Endothelial cell of umbilical vein (primary cell): ENCODE measurements at regions not wholly inside any gene's neighbourhood (a gene's known extent, or its start where the extent isn't known, plus 50 kb on each side); places are given as distances from the start of the nearest gene placed in this dataset.

ENCODE experiments used
- BruUV-seq: library from RNA; stranded (reverse); fragments of 400-500 nt; replicated peaks from 2 replicates; lab custom pipeline; 2021; lab: Mats Ljungman, UMichigan
- CTCF ChIA-PET: fragments of 300-600, 350-600 bp; sonication (Branson Sonifier 250); formaldehyde crosslinking; loops from one replicate; lab custom pipeline; 2021; ENCODE audit warnings: antibody characterized with exemption, inconsistent platforms; lab: Charles Lee
- POLR2A ChIA-PET: fragments of 300-600, 350-600 bp; sonication (Branson Sonifier 250); formaldehyde crosslinking; loops from one replicate; lab custom pipeline; 2021; ENCODE audit warnings: antibody characterized with exemption, inconsistent platforms; lab: Charles Lee
- DNase-seq: peaks from one replicate; pipeline ENCODE4 v3.0.0-alpha.2; 2011; ENCODE audit warnings: low read depth, low spot score
- FAIRE-seq: peaks from 2 replicates; lab custom pipeline; 2011; peaks lifted over from hg19 to GRCh38; lab: Jason Lieb, UNC
- H2AFZ ChIP-seq: 2 replicates; pipeline ENCODE4 v1.6.0; 2012; ENCODE audit warnings: low read depth, low read length, control low read depth, inconsistent platforms
- H3K27ac ChIP-seq: 2 replicates; pipeline ENCODE4 v1.5.1; 2011; ENCODE audit warnings: low read depth, mild to moderate bottlenecking, control low read depth, low read length, moderate library complexity; ENCODE audit not compliant: insufficient read depth
- H3K27me3 ChIP-seq, 2 experiments: 2 replicates each; pipeline versions ENCODE4 v1.6.0 to v1.6.1; 2011; ENCODE audit warnings: low read length in 2 of 2, mixed read lengths in 1 of 2; ENCODE audit not compliant: control insufficient read depth in 2 of 2, insufficient read depth in 2 of 2
- H3K36me3 ChIP-seq, 2 experiments: 2 replicates in 1 of 2; 3 replicates in 1 of 2; pipeline ENCODE4 v1.5.1; 2011; ENCODE audit warnings: low read length in 2 of 2, mild to moderate bottlenecking in 1 of 2, moderate library complexity in 1 of 2; ENCODE audit not compliant: control insufficient read depth in 2 of 2, insufficient read depth in 2 of 2; ENCODE audit errors: extremely low read depth in 1 of 2
- H3K4me1 ChIP-seq: 3 replicates; pipeline ENCODE4 v1.5.1; 2011; ENCODE audit warnings: mild to moderate bottlenecking, low read length; ENCODE audit not compliant: control insufficient read depth, insufficient read depth; ENCODE audit errors: extremely low read depth
- H3K4me2 ChIP-seq: 2 replicates; pipeline ENCODE4 v1.6.1; 2011; ENCODE audit warnings: low read length, control low read depth, mixed read lengths; ENCODE audit not compliant: insufficient read depth
- H3K4me3 ChIP-seq, 3 experiments: fragments of 200-600 bp in 1 of 3; sonication (generic), shearing (Covaris generic) in 1 of 3; replicated peaks in 1 of 3; 2 replicates each; pipeline ENCODE4 v1.5.1; 2011 to 2016; ENCODE audit warnings: control low read depth in 3 of 3, low read length in 3 of 3, mild to moderate bottlenecking in 2 of 3, inconsistent platforms in 1 of 3, low read depth in 1 of 3, moderate library complexity in 1 of 3; ENCODE audit not compliant: insufficient read depth in 1 of 3
- H3K79me2 ChIP-seq: 2 replicates; pipeline ENCODE4 v1.6.0; 2012; ENCODE audit warnings: low read length, inconsistent platforms; ENCODE audit not compliant: control insufficient read depth, insufficient read depth
- H3K9ac ChIP-seq: replicated peaks from 2 replicates; pipeline ENCODE3; 2011; ENCODE audit warnings: low read length, control low read depth; ENCODE audit not compliant: insufficient read depth; ENCODE audit errors: extremely low read depth
- H3K9me1 ChIP-seq: replicated peaks from 3 replicates; pipeline ENCODE4 v1.6.0; 2011; ENCODE audit warnings: mild to moderate bottlenecking, low read length; ENCODE audit not compliant: control insufficient read depth, insufficient read depth; ENCODE audit errors: extremely low read depth
- H3K9me3 ChIP-seq: replicated peaks from 2 replicates; pipeline ENCODE4 v1.5.1; 2012; ENCODE audit warnings: low read length, inconsistent platforms; ENCODE audit not compliant: control insufficient read depth, insufficient read depth
- H4K20me1 ChIP-seq: replicated peaks from 2 replicates; pipeline ENCODE3; 2011; ENCODE audit warnings: mild to moderate bottlenecking, low read length; ENCODE audit not compliant: control insufficient read depth, insufficient read depth; ENCODE audit errors: extremely low read depth
- EZH2 ChIP-seq: IDR thresholded peaks from 2 replicates; pipeline ENCODE4 v1.6.1; 2012; ENCODE audit warnings: borderline replicate concordance, low read depth, mild to moderate bottlenecking, moderate library complexity, low read length, inconsistent platforms; ENCODE audit not compliant: severe bottlenecking
- FOS ChIP-seq: IDR thresholded peaks from 2 replicates; pipeline ENCODE4 v1.6.1; 2011; ENCODE audit warnings: mild to moderate bottlenecking, low read length, moderate library complexity, borderline replicate concordance; ENCODE audit not compliant: insufficient read depth
- GATA2 ChIP-seq: IDR thresholded peaks from 2 replicates; pipeline ENCODE4 v1.7.0; 2011; ENCODE audit warnings: low read depth, mild to moderate bottlenecking, moderate library complexity, mixed read lengths, low read length; ENCODE audit not compliant: insufficient read length, insufficient read depth
- JUN ChIP-seq: IDR thresholded peaks from 2 replicates; pipeline ENCODE4 v1.6.1; 2011; ENCODE audit warnings: borderline replicate concordance, low read depth; ENCODE audit not compliant: insufficient read length, insufficient read depth
- MYC ChIP-seq: IDR thresholded peaks from one replicate; pipeline ENCODE4 v1.6.1; 2011; ENCODE audit warnings: mild to moderate bottlenecking, low read depth, low read length
- POLR2A ChIP-seq: IDR thresholded peaks from 2 replicates; pipeline ENCODE4 v1.6.1; 2012; ENCODE audit warnings: low read depth, mild to moderate bottlenecking, control low read depth, low read length
- POLR2AphosphoS5 ChIP-seq: IDR thresholded peaks from 2 replicates; pipeline ENCODE4 v1.6.1; 2012; ENCODE audit warnings: low read depth, mild to moderate bottlenecking, control low read depth, low read length, moderate library complexity; ENCODE audit not compliant: insufficient read depth
- dilution Hi-C: fragments of 300-500 bp; cut with MboI; formaldehyde crosslinking; loops from one replicate; pipeline ENCODE4 v1.15.0; 2019; ENCODE audit warnings: low sequenced_read_pairs; ENCODE audit not compliant: extremely low pct_ligation_motif_present
- intact Hi-C: fragments of 100-400 bp; cut with micrococcal nuclease; formaldehyde crosslinking; loops from one replicate; pipeline ENCODE4 v1.10.0; 2022
- TF ChIP-seq, protein P1 (sequence below), 2 donors: IDR thresholded peaks; 1 replicate in 1 of 2; 2 replicates in 1 of 2; pipeline ENCODE4 v1.5.1; 2011; ENCODE audit warnings: low read length in 2 of 2, mild to moderate bottlenecking in 2 of 2, moderate library complexity in 2 of 2, control low read depth in 1 of 2, inconsistent platforms in 1 of 2, low read depth in 1 of 2; ENCODE audit not compliant: insufficient read depth in 1 of 2; ENCODE audit errors: extremely low read depth in 1 of 2
- TF ChIP-seq, protein P2 (sequence below): IDR thresholded peaks from 2 replicates; pipeline ENCODE4 v1.6.1; 2011; ENCODE audit not compliant: insufficient read depth, insufficient read length

DNA sequence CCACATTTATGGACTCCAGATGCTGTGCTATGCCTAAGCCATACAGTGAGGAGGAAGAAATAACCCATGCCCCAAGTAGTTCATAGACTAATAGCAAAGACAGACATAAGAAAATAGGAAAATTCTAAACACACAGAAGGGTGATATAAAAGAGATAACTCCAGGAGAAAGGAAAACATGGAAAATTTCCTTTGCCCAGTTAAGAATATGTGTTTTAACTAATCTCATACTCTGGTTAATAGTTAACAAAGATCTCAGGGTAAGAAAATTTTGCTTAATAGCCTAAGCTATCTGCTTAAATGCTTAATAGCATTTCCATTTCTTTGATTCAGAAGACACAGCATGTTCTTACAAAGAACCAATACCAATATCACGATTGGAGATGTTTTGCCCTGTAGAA is 358.0 kb downstream of the MSX2 start:
- CTCF ChIA-PET, result no interaction called here
- Histone ChIP-seq H2AFZ (no peak overlapping the region), H4K20me1 (no peaks in the 10 kb centered on the region), H3K79me2 (no peaks in the 10 kb centered on the region), H3K9me3 (peaks cover 3% of the 10 kb centered on the region), H3K27ac (no peak overlapping the region), H3K4me2 (no peak overlapping the region), H3K27me3 (no peaks in the 10 kb centered on the region), H3K36me3 (no peaks in the 10 kb centered on the region), H3K9me1 (no peaks in the 10 kb centered on the region), H3K9ac (no peak overlapping the region), H3K4me1 (no peaks in the 10 kb centered on the region), H3K4me3 (no peak overlapping the region)
- intact Hi-C loops, result no loop called here
- POLR2A ChIA-PET, result no interaction called here
- TF ChIP-seq, protein P1, sequence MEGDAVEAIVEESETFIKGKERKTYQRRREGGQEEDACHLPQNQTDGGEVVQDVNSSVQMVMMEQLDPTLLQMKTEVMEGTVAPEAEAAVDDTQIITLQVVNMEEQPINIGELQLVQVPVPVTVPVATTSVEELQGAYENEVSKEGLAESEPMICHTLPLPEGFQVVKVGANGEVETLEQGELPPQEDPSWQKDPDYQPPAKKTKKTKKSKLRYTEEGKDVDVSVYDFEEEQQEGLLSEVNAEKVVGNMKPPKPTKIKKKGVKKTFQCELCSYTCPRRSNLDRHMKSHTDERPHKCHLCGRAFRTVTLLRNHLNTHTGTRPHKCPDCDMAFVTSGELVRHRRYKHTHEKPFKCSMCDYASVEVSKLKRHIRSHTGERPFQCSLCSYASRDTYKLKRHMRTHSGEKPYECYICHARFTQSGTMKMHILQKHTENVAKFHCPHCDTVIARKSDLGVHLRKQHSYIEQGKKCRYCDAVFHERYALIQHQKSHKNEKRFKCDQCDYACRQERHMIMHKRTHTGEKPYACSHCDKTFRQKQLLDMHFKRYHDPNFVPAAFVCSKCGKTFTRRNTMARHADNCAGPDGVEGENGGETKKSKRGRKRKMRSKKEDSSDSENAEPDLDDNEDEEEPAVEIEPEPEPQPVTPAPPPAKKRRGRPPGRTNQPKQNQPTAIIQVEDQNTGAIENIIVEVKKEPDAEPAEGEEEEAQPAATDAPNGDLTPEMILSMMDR (IDR thresholded peaks at IDR 0.05; ENCODE audit: extremely low read depth in 1 of 2, insufficient read depth in 1 of 2, low read depth in 1 of 2, low read length in 2 of 2), result no peak
- no peak for TF ChIP-seq EZH2
- no peak for TF ChIP-seq POLR2AphosphoS5
- dilution Hi-C loops, result no loop called here
- FAIRE-seq (no peak), DNase-seq (no peak)
- BruUV-seq, result no TSS peak

DNA sequence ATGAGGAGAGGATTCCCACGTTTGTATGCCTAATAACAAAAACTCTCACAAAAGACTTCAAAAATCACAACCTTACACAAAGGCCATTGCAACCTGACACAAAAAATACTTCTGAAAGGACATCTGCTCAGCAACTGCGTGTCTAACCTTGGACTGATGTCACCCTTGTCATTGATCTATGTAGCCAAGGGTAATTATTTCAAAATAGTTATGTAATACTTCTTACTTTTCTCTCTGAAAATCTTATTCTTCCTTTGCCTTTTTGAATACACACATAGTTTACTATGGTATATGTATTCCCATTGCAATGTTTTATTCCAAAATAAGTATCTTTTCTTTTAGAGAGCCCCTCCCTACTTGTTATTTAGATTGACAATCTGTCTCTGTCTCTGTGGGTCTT is 355.3 kb downstream of the MSX2 start:
- H3K27me3 ChIP-seq, result no peaks in the 10 kb centered on the region
- no peaks in the 10 kb centered on the region for H4K20me1 ChIP-seq
- no peak overlapping the region for H3K9ac ChIP-seq
- H3K9me3 ChIP-seq, result peaks cover 3% of the 10 kb centered on the region
- no peak for FAIRE-seq
- H3K4me2 ChIP-seq, result no peak overlapping the region
- H3K9me1 ChIP-seq, result no peaks in the 10 kb centered on the region
- no peaks in the 10 kb centered on the region for H3K79me2 ChIP-seq
- no peak overlapping the region for H3K4me3 ChIP-seq
- no peaks in the 10 kb centered on the region for H3K4me1 ChIP-seq
- ChIA-PET CTCF (no interaction called here), POLR2A (no interaction called here)
- dilution Hi-C loops, result no loop called here
- no TSS peak for BruUV-seq
- H3K27ac ChIP-seq, result no peak overlapping the region
- no peaks in the 10 kb centered on the region for H3K36me3 ChIP-seq
- intact Hi-C loops, result no loop called here
- TF ChIP-seq, protein P1 (IDR thresholded peaks at IDR 0.05; ENCODE audit: extremely low read depth in 1 of 2, insufficient read depth in 1 of 2, low read depth in 1 of 2, low read length in 2 of 2), result no peak
- TF ChIP-seq, protein P2, sequence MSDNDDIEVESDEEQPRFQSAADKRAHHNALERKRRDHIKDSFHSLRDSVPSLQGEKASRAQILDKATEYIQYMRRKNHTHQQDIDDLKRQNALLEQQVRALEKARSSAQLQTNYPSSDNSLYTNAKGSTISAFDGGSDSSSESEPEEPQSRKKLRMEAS, result no peak
- TF ChIP-seq JUN, result no peak
- no peak for TF ChIP-seq POLR2A
- TF ChIP-seq POLR2AphosphoS5, result no peak
- no peak for TF ChIP-seq GATA2
- TF ChIP-seq FOS, result no peak
- TF ChIP-seq MYC, result no peak
- TF ChIP-seq EZH2, result no peak
- H2AFZ ChIP-seq, result no peak overlapping the region
- no peak for DNase-seq
